DND-41 (cell line): ENCODE measurements at regions not wholly inside any gene's neighbourhood (a gene's known extent, or its start where the extent isn't known, plus 50 kb on each side); places are given as distances from the start of the nearest gene placed in this dataset.

ENCODE experiments used
- ATAC-seq: fragments of 200-7000 bp; cut with Tn5 transposase; 3 replicates; pipeline ENCODE4 v1.9.1; 2021; ENCODE audit warnings: low read depth; ENCODE audit not compliant: insufficient read depth
- DNase-seq: peaks from one replicate; pipeline ENCODE4 v3.0.0-alpha.2; 2020
- H2AFZ ChIP-seq: 2 replicates; pipeline ENCODE4 v1.6.0; 2012; ENCODE audit warnings: low read depth, low read length
- H3K27ac ChIP-seq: 2 replicates; pipeline ENCODE4 v1.5.1; 2012; ENCODE audit warnings: low read length, inconsistent platforms
- H3K27me3 ChIP-seq: fragments of 200-600 bp; sonication (generic); 2 replicates; pipeline ENCODE4 v1.6.0; 2012; ENCODE audit warnings: low read length, mild to moderate bottlenecking, inconsistent platforms; ENCODE audit not compliant: insufficient read depth, poor library complexity
- H3K36me3 ChIP-seq: 2 replicates; pipeline ENCODE4 v1.5.1; 2012; ENCODE audit warnings: low read length, inconsistent platforms; ENCODE audit not compliant: insufficient read depth
- H3K4me1 ChIP-seq: 2 replicates; pipeline ENCODE4 v1.5.1; 2012; ENCODE audit warnings: mild to moderate bottlenecking, low read length; ENCODE audit not compliant: insufficient read depth
- H3K4me2 ChIP-seq: 2 replicates; pipeline ENCODE4 v1.6.0; 2012; ENCODE audit warnings: mild to moderate bottlenecking, moderate library complexity, low read length, inconsistent platforms; ENCODE audit not compliant: insufficient read depth
- H3K4me3 ChIP-seq, 2 experiments: fragments of 200-600 bp in 1 of 2; shearing (Covaris generic) in 1 of 2; 2 replicates each; pipeline ENCODE4 v1.5.1; 2012 to 2016; ENCODE audit warnings: inconsistent platforms in 2 of 2, low read length in 2 of 2, mild to moderate bottlenecking in 2 of 2, low read depth in 1 of 2, moderate library complexity in 1 of 2
- H3K79me2 ChIP-seq: 2 replicates; pipeline ENCODE4 v1.6.0; 2012; ENCODE audit warnings: low read length, inconsistent platforms; ENCODE audit not compliant: insufficient read depth
- H3K9ac ChIP-seq: 2 replicates; pipeline ENCODE4 v1.6.0; 2012; ENCODE audit warnings: low read depth, mild to moderate bottlenecking, inconsistent platforms, low read length, moderate library complexity
- H3K9me3 ChIP-seq: 2 replicates; pipeline ENCODE4 v1.5.1; 2012; ENCODE audit warnings: low read length, moderate library complexity, mild to moderate bottlenecking, inconsistent platforms; ENCODE audit not compliant: insufficient read depth, severe bottlenecking
- H4K20me1 ChIP-seq: 2 replicates; pipeline ENCODE4 v1.6.0; 2012; ENCODE audit warnings: low read length; ENCODE audit not compliant: insufficient read depth
- CTCF ChIP-seq: IDR thresholded peaks from 2 replicates; pipeline ENCODE4 v1.5.1; 2012; ENCODE audit warnings: borderline replicate concordance, low read length, moderate library complexity, mild to moderate bottlenecking; ENCODE audit not compliant: poor library complexity, severe bottlenecking; ENCODE audit errors: extremely low read depth
- EZH2 ChIP-seq: IDR thresholded peaks from 3 replicates; pipeline ENCODE4 v1.6.1; 2012; ENCODE audit warnings: borderline replicate concordance, low read depth, mild to moderate bottlenecking, moderate library complexity, low read length, inconsistent platforms; ENCODE audit not compliant: severe bottlenecking

DNA sequence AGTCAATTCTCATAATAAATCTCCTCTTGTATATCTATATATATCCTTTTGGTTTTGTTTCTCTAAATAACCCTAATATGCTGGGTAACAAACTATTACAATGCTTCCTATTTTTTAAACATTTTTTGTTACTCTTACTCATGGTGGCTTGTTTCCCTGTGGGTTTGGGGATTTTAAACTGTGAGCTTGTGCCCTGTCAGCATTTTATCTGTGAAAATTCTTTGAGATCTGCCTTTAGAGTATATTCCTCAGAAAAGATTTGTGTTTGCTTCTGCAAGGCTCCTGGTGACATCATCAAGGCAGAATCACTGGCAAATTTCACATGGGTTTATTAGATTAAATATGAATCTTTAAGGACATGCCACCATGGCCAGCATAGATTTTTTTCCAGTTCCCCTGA lies 273.6 kb downstream of the LRFN2 start:
- H3K9me3 ChIP-seq, result no peaks in the 10 kb centered on the region
- no peak overlapping the region for H3K9ac ChIP-seq
- ATAC-seq (no peak), DNase-seq (no peak)
- TF ChIP-seq CTCF (no peak), EZH2 (no peak)
- H3K36me3 ChIP-seq, result no peaks in the 10 kb centered on the region
- no peaks in the 10 kb centered on the region for H3K79me2 ChIP-seq
- no peaks in the 10 kb centered on the region; the same call in 1 of the 2 replicates for H3K4me1 ChIP-seq
- no peaks in the 10 kb centered on the region for H4K20me1 ChIP-seq
- H3K4me2 ChIP-seq, result no peak overlapping the region
- no peak overlapping the region for H3K27ac ChIP-seq
- H3K4me3 ChIP-seq, result no peak overlapping the region
- H3K27me3 ChIP-seq, result no peaks in the 10 kb centered on the region
- no peak overlapping the region for H2AFZ ChIP-seq

GRCh38 chr6:40312213-40313015 lies 274.8 kb downstream of the LRFN2 start:
- Histone ChIP-seq H3K4me2 (no peak overlapping the region), H3K9ac (no peak overlapping the region), H3K36me3 (no peaks in the 10 kb centered on the region), H4K20me1 (no peaks in the 10 kb centered on the region), H3K4me1 (no peaks in the 10 kb centered on the region; the same call in 1 of the 2 replicates), H3K27ac (no peak overlapping the region), H3K27me3 (no peaks in the 10 kb centered on the region), H2AFZ (no peak overlapping the region), H3K9me3 (no peaks in the 10 kb centered on the region), H3K79me2 (no peaks in the 10 kb centered on the region), H3K4me3 (no peak overlapping the region)
- TF ChIP-seq EZH2 (no peak), CTCF (no peak)
- ATAC-seq, result no peak
- DNase-seq, result no peak

GRCh38 chr6:40308533-40309306 lies 278.4 kb downstream of the LRFN2 start:
- ATAC-seq (peak; percentile 98), DNase-seq (peak; percentile 72)
- Histone ChIP-seq H3K36me3 (no peaks in the 10 kb centered on the region), H3K4me2 (no peak overlapping the region), H3K9me3 (no peaks in the 10 kb centered on the region), H3K4me1 (no peaks in the 10 kb centered on the region), H3K9ac (no peak overlapping the region), H4K20me1 (no peaks in the 10 kb centered on the region), H3K79me2 (no peaks in the 10 kb centered on the region), H3K4me3 (no peak overlapping the region), H3K27ac (no peak overlapping the region), H3K27me3 (no peaks in the 10 kb centered on the region), H2AFZ (no peak overlapping the region)
- TF ChIP-seq CTCF (peak; percentile 97), EZH2 (no peak)
